Endothelial cell of umbilical vein (primary cell): ENCODE measurements at regions not wholly inside any gene's neighbourhood (a gene's known extent, or its start where the extent isn't known, plus 50 kb on each side); places are given as distances from the start of the nearest gene placed in this dataset.

Experiments used
- BruUV-seq: library from RNA; stranded (reverse); fragments of 400-500 nt; replicated peaks from 2 replicates; lab custom pipeline; 2021; lab: Mats Ljungman, UMichigan
- CTCF ChIA-PET: fragments of 300-600, 350-600 bp; sonication (Branson Sonifier 250); formaldehyde crosslinking; loops from one replicate; lab custom pipeline; 2021; ENCODE audit warnings: antibody characterized with exemption, inconsistent platforms; lab: Charles Lee
- POLR2A ChIA-PET: fragments of 300-600, 350-600 bp; sonication (Branson Sonifier 250); formaldehyde crosslinking; loops from one replicate; lab custom pipeline; 2021; ENCODE audit warnings: antibody characterized with exemption, inconsistent platforms; lab: Charles Lee
- DNase-seq: peaks from one replicate; pipeline ENCODE4 v3.0.0-alpha.2; 2011; ENCODE audit warnings: low read depth, low spot score
- FAIRE-seq: peaks from 2 replicates; lab custom pipeline; 2011; peaks lifted over from hg19 to GRCh38; lab: Jason Lieb, UNC
- H2AFZ ChIP-seq: 2 replicates; pipeline ENCODE4 v1.6.0; 2012; ENCODE audit warnings: low read depth, low read length, control low read depth, inconsistent platforms
- H3K27ac ChIP-seq: 2 replicates; pipeline ENCODE4 v1.5.1; 2011; ENCODE audit warnings: low read depth, mild to moderate bottlenecking, control low read depth, low read length, moderate library complexity; ENCODE audit not compliant: insufficient read depth
- H3K27me3 ChIP-seq, 2 experiments: 2 replicates each; pipeline versions ENCODE4 v1.6.0 to v1.6.1; 2011; ENCODE audit warnings: low read length in 2 of 2, mixed read lengths in 1 of 2; ENCODE audit not compliant: control insufficient read depth in 2 of 2, insufficient read depth in 2 of 2
- H3K36me3 ChIP-seq, 2 experiments: 2 replicates in 1 of 2; 3 replicates in 1 of 2; pipeline ENCODE4 v1.5.1; 2011; ENCODE audit warnings: low read length in 2 of 2, mild to moderate bottlenecking in 1 of 2, moderate library complexity in 1 of 2; ENCODE audit not compliant: control insufficient read depth in 2 of 2, insufficient read depth in 2 of 2; ENCODE audit errors: extremely low read depth in 1 of 2
- H3K4me1 ChIP-seq: 3 replicates; pipeline ENCODE4 v1.5.1; 2011; ENCODE audit warnings: mild to moderate bottlenecking, low read length; ENCODE audit not compliant: control insufficient read depth, insufficient read depth; ENCODE audit errors: extremely low read depth
- H3K4me2 ChIP-seq: 2 replicates; pipeline ENCODE4 v1.6.1; 2011; ENCODE audit warnings: low read length, control low read depth, mixed read lengths; ENCODE audit not compliant: insufficient read depth
- H3K4me3 ChIP-seq, 3 experiments: fragments of 200-600 bp in 1 of 3; sonication (generic), shearing (Covaris generic) in 1 of 3; replicated peaks in 1 of 3; 2 replicates each; pipeline ENCODE4 v1.5.1; 2011 to 2016; ENCODE audit warnings: control low read depth in 3 of 3, low read length in 3 of 3, mild to moderate bottlenecking in 2 of 3, inconsistent platforms in 1 of 3, low read depth in 1 of 3, moderate library complexity in 1 of 3; ENCODE audit not compliant: insufficient read depth in 1 of 3
- H3K79me2 ChIP-seq: 2 replicates; pipeline ENCODE4 v1.6.0; 2012; ENCODE audit warnings: low read length, inconsistent platforms; ENCODE audit not compliant: control insufficient read depth, insufficient read depth
- H3K9ac ChIP-seq: replicated peaks from 2 replicates; pipeline ENCODE3; 2011; ENCODE audit warnings: low read length, control low read depth; ENCODE audit not compliant: insufficient read depth; ENCODE audit errors: extremely low read depth
- H3K9me1 ChIP-seq: replicated peaks from 3 replicates; pipeline ENCODE4 v1.6.0; 2011; ENCODE audit warnings: mild to moderate bottlenecking, low read length; ENCODE audit not compliant: control insufficient read depth, insufficient read depth; ENCODE audit errors: extremely low read depth
- H3K9me3 ChIP-seq: replicated peaks from 2 replicates; pipeline ENCODE4 v1.5.1; 2012; ENCODE audit warnings: low read length, inconsistent platforms; ENCODE audit not compliant: control insufficient read depth, insufficient read depth
- H4K20me1 ChIP-seq: replicated peaks from 2 replicates; pipeline ENCODE3; 2011; ENCODE audit warnings: mild to moderate bottlenecking, low read length; ENCODE audit not compliant: control insufficient read depth, insufficient read depth; ENCODE audit errors: extremely low read depth
- EZH2 ChIP-seq: IDR thresholded peaks from 2 replicates; pipeline ENCODE4 v1.6.1; 2012; ENCODE audit warnings: borderline replicate concordance, low read depth, mild to moderate bottlenecking, moderate library complexity, low read length, inconsistent platforms; ENCODE audit not compliant: severe bottlenecking
- FOS ChIP-seq: IDR thresholded peaks from 2 replicates; pipeline ENCODE4 v1.6.1; 2011; ENCODE audit warnings: mild to moderate bottlenecking, low read length, moderate library complexity, borderline replicate concordance; ENCODE audit not compliant: insufficient read depth
- GATA2 ChIP-seq: IDR thresholded peaks from 2 replicates; pipeline ENCODE4 v1.7.0; 2011; ENCODE audit warnings: low read depth, mild to moderate bottlenecking, moderate library complexity, mixed read lengths, low read length; ENCODE audit not compliant: insufficient read length, insufficient read depth
- JUN ChIP-seq: IDR thresholded peaks from 2 replicates; pipeline ENCODE4 v1.6.1; 2011; ENCODE audit warnings: borderline replicate concordance, low read depth; ENCODE audit not compliant: insufficient read length, insufficient read depth
- MYC ChIP-seq: IDR thresholded peaks from one replicate; pipeline ENCODE4 v1.6.1; 2011; ENCODE audit warnings: mild to moderate bottlenecking, low read depth, low read length
- POLR2A ChIP-seq: IDR thresholded peaks from 2 replicates; pipeline ENCODE4 v1.6.1; 2012; ENCODE audit warnings: low read depth, mild to moderate bottlenecking, control low read depth, low read length
- POLR2AphosphoS5 ChIP-seq: IDR thresholded peaks from 2 replicates; pipeline ENCODE4 v1.6.1; 2012; ENCODE audit warnings: low read depth, mild to moderate bottlenecking, control low read depth, low read length, moderate library complexity; ENCODE audit not compliant: insufficient read depth
- dilution Hi-C: fragments of 300-500 bp; cut with MboI; formaldehyde crosslinking; loops from one replicate; pipeline ENCODE4 v1.15.0; 2019; ENCODE audit warnings: low sequenced_read_pairs; ENCODE audit not compliant: extremely low pct_ligation_motif_present
- intact Hi-C: fragments of 100-400 bp; cut with micrococcal nuclease; formaldehyde crosslinking; loops from one replicate; pipeline ENCODE4 v1.10.0; 2022
- TF ChIP-seq, protein P1 (sequence below): IDR thresholded peaks from 2 replicates; pipeline ENCODE4 v1.6.1; 2011; ENCODE audit not compliant: insufficient read depth, insufficient read length
- TF ChIP-seq, protein P2 (sequence below), 2 donors: IDR thresholded peaks; 1 replicate in 1 of 2; 2 replicates in 1 of 2; pipeline ENCODE4 v1.5.1; 2011; ENCODE audit warnings: low read length in 2 of 2, mild to moderate bottlenecking in 2 of 2, moderate library complexity in 2 of 2, control low read depth in 1 of 2, inconsistent platforms in 1 of 2, low read depth in 1 of 2; ENCODE audit not compliant: insufficient read depth in 1 of 2; ENCODE audit errors: extremely low read depth in 1 of 2

DNA sequence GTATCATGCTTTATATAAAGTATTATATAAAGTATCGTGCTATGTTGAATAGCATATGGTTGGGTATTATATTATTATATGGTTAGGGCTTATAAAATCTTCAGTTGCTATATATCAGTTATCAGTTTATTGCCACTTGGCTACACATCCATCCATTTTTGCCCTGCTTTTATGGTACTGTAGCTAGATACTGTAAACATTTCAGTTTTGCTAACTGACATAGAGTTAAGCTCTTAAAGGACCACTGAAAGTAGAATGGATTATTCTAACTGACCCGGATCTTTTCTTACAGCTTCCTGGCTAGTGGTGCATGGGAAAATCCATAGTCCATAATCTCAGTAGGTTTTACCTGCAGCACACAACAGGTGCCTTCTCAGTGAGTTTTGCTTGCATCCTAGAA lies 405.3 kb upstream of the LUZP2 start:
- DNase-seq: no peak
- Histone ChIP-seq H3K4me2 (no peak overlapping the region), H3K9me3 (no peaks in the 10 kb centered on the region), H3K27me3 (no peaks in the 10 kb centered on the region), H3K79me2 (no peaks in the 10 kb centered on the region), H4K20me1 (no peaks in the 10 kb centered on the region), H3K9ac (no peak overlapping the region), H3K4me1 (no peaks in the 10 kb centered on the region), H3K4me3 (no peak overlapping the region), H3K9me1 (no peaks in the 10 kb centered on the region), H2AFZ (no peak overlapping the region), H3K27ac (no peak overlapping the region), H3K36me3 (no peaks in the 10 kb centered on the region)
- intact Hi-C loops: no loop called here
- no TSS peak for BruUV-seq
- dilution Hi-C loops: no loop called here
- POLR2A ChIA-PET: no interaction called here
- CTCF ChIA-PET: no interaction called here
- TF ChIP-seq GATA2: no peak
- TF ChIP-seq EZH2: no peak
- TF ChIP-seq, protein P1, sequence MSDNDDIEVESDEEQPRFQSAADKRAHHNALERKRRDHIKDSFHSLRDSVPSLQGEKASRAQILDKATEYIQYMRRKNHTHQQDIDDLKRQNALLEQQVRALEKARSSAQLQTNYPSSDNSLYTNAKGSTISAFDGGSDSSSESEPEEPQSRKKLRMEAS: no peak
- TF ChIP-seq FOS: no peak
- TF ChIP-seq POLR2A: no peak
- TF ChIP-seq JUN: no peak
- no peak for TF ChIP-seq MYC
- TF ChIP-seq, protein P2, sequence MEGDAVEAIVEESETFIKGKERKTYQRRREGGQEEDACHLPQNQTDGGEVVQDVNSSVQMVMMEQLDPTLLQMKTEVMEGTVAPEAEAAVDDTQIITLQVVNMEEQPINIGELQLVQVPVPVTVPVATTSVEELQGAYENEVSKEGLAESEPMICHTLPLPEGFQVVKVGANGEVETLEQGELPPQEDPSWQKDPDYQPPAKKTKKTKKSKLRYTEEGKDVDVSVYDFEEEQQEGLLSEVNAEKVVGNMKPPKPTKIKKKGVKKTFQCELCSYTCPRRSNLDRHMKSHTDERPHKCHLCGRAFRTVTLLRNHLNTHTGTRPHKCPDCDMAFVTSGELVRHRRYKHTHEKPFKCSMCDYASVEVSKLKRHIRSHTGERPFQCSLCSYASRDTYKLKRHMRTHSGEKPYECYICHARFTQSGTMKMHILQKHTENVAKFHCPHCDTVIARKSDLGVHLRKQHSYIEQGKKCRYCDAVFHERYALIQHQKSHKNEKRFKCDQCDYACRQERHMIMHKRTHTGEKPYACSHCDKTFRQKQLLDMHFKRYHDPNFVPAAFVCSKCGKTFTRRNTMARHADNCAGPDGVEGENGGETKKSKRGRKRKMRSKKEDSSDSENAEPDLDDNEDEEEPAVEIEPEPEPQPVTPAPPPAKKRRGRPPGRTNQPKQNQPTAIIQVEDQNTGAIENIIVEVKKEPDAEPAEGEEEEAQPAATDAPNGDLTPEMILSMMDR (IDR thresholded peaks at IDR 0.05; ENCODE audit: extremely low read depth in 1 of 2, insufficient read depth in 1 of 2, low read depth in 1 of 2, low read length in 2 of 2): no peak
- no peak for TF ChIP-seq POLR2AphosphoS5
- no peak for FAIRE-seq
